HEK293T (cell line): ENCODE measurements at regions not wholly inside any gene's neighbourhood (a gene's known extent, or its start where the extent isn't known, plus 50 kb on each side); places are given as distances from the start of the nearest gene placed in this dataset.

ENCODE experiments used
- ARNT ChIP-seq: fragments of 450-650 bp; IDR thresholded peaks from 2 replicates; pipeline ENCODE4 v1.6.1; 2017; ENCODE audit warnings: mild to moderate bottlenecking
- ELF4 ChIP-seq: fragments of 450-650 bp; IDR thresholded peaks from 2 replicates; pipeline ENCODE4 v1.6.1; 2017; ENCODE audit warnings: antibody characterized with exemption
- FOXA1 ChIP-seq: fragments of 450-650 bp; IDR thresholded peaks from 2 replicates; pipeline ENCODE4 v1.6.1; 2016; ENCODE audit warnings: mild to moderate bottlenecking
- FOXK2 ChIP-seq: fragments of 450-650 bp; IDR thresholded peaks from 2 replicates; pipeline ENCODE4 v1.6.1; 2016; ENCODE audit warnings: mild to moderate bottlenecking
- FOXM1 ChIP-seq: fragments of 450-650 bp; IDR thresholded peaks from 2 replicates; pipeline ENCODE4 v1.6.1; 2017; ENCODE audit warnings: mild to moderate bottlenecking, borderline replicate concordance
- L3MBTL2 ChIP-seq: fragments of 450-650 bp; conservative IDR thresholded peaks from 2 replicates; pipeline ENCODE4 v1.6.1; 2016; ENCODE audit warnings: mild to moderate bottlenecking
- SP1 ChIP-seq: fragments of 450-650 bp; IDR thresholded peaks from 2 replicates; pipeline ENCODE4 v1.6.1; 2017

DNA sequence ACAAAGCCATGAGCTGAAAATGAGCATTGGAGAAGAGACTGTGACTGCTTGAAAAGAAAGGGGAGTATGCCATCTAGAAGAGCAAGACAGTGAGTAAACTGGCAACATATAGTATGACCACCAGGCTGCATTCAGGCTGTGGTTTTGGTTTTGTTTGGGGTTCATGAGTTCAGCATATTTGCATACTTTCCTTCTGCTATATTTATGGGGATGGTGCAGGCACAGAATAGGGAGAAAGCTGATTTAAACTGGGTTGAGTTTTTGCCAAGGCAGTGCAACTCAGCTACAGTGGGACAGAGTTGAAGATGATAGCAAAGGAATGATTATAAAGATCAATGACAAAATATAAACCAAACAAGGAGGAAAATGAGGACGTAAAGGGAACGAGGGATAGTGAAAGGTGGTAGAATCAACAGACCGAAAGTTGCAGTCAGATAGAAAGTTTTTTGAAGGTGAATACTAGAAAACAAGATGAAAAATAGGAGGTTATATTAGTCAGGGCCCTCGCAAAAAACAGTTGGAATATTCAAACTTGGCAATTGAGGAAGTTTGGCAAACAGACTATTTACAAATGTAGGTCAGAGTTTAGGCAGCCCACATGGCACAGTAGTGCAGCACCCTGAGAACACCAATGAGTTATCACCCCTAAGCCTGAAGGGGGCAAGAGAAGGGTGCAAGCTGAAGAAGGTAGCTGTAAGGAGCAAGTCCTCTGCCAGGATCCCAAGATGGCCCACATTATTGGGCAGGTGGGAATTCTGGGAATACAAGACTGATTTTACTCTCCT, 114.8 kb upstream of the MAP9 start:
- TF ChIP-seq FOXA1 (no peak), SP1 (no peak), ELF4 (no peak), FOXM1 (no peak), L3MBTL2 (no peak), FOXK2 (no peak), ARNT (no peak)
